Transverse colon (tissue), 3 donors: ENCODE measurements at regions not wholly inside any gene's neighbourhood (a gene's known extent, or its start where the extent isn't known, plus 50 kb on each side); places are given as distances from the start of the nearest gene placed in this dataset.

Source experiments
- CTCF ChIP-seq, 5 experiments: fragments of 200-600 bp in 3 of 5; fragments of 450-650 bp in 2 of 5; sonication (generic) in 3 of 5; IDR thresholded peaks; 1 replicate in 2 of 5; 2 replicates in 3 of 5; pipeline ENCODE4 v1.5.1; 2016 to 2017; ENCODE audit warnings: antibody characterized with exemption in 5 of 5, inconsistent platforms in 3 of 5, mild to moderate bottlenecking in 2 of 5, moderate library complexity in 1 of 5
- EP300 ChIP-seq: sonication (generic); formaldehyde crosslinking; IDR thresholded peaks from one replicate; pipeline ENCODE4 v1.6.1; 2017; ENCODE audit warnings: antibody characterized with exemption, low read depth
- POLR2A ChIP-seq: fragments of 450-650 bp; IDR thresholded peaks from one replicate; pipeline ENCODE4 v1.6.1; 2016; ENCODE audit warnings: antibody characterized with exemption, mild to moderate bottlenecking, moderate library complexity

GRCh38 chr13:109608503-109608902 is 177.9 kb downstream of the IRS2 start:
- TF ChIP-seq EP300 (no peak), CTCF (IDR thresholded peaks at IDR 0.05) (no peak), POLR2A (no peak)
